Activated naive CD8-positive, alpha-beta T cell treated with anti-CD3 and anti-CD28 coated beads, Interleukin-2, amount 50 U/mL, for 16 hours (primary cell): ENCODE measurements at regions not wholly inside any gene's neighbourhood (a gene's known extent, or its start where the extent isn't known, plus 50 kb on each side); places are given as distances from the start of the nearest gene placed in this dataset.

Experiments
- DNase-seq: peaks from one replicate; pipeline ENCODE4 v3.0.0-alpha.2; 2020; ENCODE audit warnings: low read depth, low spot score

GRCh38 chr15:62795171-62795570 is 247.4 kb upstream of the TPM1 start:
- no peak for DNase-seq

DNA sequence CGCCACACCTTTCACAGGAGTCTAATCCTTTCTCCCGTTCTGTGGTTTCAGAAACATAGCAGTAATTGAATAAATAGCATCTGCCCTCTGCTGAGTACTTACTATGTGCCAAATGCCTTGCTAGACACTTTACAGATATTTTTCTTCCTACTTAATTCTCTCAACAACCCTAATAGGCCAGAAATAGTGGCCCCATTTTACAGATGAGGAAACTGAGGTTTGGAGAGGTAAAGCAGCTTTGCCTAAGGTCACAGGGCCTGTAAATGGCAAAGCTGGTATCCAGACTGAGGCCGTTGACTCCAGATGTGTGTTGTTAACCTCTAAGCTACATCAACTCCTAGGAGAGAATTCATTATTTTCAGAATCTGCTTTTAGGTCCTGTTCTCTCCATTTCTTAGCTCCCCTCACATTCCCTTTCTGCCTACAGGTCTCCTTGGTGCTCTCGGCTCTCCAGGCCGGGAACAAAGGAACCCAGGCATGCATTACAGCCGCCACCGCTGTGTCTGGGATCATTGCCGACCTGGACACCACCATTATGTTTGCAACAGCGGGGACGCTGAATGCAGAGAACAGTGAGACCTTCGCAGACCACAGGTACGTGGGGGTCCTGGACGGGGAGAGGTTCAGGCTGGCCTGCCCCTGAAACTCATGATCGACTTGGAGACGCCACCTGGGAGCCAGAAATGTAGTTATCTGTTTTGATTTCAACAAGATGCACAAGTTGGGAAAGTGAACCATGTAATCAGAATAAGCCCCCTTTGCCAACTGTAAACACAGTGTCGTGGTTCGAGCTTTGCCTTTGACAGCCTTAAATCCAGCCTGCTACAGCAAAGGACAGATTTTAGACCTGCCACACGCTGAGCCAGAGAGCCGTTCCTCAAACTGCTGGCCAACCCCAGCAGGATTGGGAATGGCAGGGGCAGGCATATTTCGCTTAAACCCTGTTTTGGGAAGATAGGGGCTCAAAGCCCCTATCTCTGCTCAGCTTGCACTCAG is 246.5 kb upstream of the TPM1 start:
- no peak for DNase-seq

DNA sequence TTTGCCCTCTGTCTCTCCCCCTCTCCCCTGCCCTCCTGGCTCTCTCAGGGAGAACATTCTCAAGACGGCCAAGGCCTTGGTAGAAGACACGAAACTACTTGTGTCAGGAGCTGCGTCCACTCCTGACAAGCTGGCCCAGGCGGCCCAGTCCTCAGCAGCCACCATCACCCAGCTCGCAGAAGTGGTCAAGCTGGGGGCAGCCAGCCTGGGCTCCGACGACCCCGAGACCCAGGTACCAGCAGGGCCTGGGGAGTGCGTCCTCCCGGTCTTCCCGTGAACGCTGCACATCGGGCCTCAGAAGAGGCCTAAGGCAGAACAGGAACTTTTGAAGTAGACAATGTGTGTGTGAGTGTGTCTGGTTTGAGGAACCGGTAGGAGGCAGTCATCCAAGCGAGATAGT is 245.4 kb upstream of the TPM1 start:
- DNase-seq: no peak

GRCh38 chr15:62798536-62798935 is 244.0 kb upstream of the TPM1 start:
- no peak for DNase-seq

- no peak for DNase-seq
Observed at GRCh38 chr15:62799037-62799436, 243.5 kb upstream of the TPM1 start.

DNA sequence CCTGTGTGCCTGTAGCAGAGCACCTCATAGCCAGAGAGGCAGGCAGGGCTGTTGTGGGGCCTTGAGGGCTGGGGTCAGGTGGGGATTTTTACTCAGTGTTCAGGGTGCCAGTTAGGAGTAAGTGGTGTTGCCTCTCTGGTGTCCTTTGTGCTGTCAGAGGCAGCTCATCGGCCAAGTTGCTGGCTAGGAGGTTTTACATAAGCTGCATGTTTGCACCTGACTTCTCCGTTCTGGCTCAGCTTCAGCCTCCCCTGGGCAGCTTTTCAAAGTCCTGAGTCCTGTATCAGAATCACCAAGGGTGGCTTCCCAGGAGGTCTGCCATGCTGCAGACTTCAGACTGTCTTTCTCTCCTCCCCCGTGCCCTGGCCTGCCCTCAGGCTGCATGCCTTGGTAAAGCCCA is 242.6 kb upstream of the TPM1 start:
- no peak for DNase-seq

GRCh38 chr15:62802612-62803011 is 239.9 kb upstream of the TPM1 start:
- DNase-seq: no peak

GRCh38 chr15:62803856-62804400 is 238.6 kb upstream of the TPM1 start:
- DNase-seq: no peak

GRCh38 chr15:62805502-62805901 is 237.0 kb upstream of the TPM1 start:
- DNase-seq: no peak

DNA sequence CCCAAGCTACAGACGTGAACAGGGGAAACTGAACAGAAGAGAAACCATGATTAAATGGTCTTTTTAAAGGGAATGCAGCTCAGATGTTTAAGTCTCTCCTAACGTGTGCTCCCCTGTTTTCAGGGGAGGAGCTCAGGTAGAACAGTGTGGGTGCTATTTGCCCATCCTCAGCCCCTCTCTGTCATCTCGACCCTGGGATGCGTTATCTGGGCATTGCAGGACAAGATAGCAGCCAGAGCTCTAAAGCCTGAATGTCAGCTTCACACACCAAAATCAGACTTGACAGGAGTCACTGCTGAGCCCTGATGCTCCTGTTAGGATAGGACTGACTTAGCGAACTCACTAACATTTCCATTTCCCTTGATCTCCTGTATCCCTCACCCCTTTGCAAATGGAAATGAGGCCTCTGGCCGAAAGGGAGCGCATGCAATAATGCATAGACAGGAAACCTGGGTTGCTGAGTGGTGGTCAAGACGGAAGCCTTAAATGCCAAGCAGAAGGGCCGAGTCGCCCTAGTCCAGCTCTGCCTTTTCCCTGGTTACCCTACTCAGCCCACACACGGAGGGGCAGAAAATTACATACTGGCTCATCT is 234.9 kb upstream of the TPM1 start:
- no peak for DNase-seq

GRCh38 chr15:62809115-62809967 is 233.2 kb upstream of the TPM1 start:
- no peak for DNase-seq

GRCh38 chr15:62809968-62810260 is 232.6 kb upstream of the TPM1 start:
- no peak for DNase-seq

- no peak for DNase-seq
Observed at GRCh38 chr15:62812515-62812835, 230.1 kb upstream of the TPM1 start.

GRCh38 chr15:62816342-62817069 is 226.0 kb upstream of the TPM1 start:
- no peak for DNase-seq

DNA sequence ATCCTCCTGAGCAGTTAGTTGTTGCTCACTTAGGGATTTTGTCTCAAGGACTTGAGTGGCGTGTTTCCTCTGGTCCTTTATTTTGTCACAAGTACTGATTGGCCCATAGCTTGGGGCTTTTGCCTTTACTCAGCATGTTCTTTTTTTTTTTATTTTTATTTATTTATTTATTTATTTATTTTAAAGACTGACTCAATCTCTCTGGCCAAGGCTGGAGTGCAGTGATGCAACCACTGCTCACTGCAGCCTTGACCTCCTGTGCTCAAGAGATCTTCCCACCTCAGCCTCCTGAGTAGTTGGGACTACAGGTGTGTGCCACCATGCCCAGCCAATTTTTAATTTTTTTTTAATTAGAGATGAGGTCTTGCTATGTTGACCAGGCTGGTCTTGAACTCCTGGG is 223.9 kb upstream of the TPM1 start:
- no peak for DNase-seq

- DNase-seq: no peak
Observed at GRCh38 chr15:62821384-62822131, 221.0 kb upstream of the TPM1 start.

GRCh38 chr15:62822228-62822627 is 220.3 kb upstream of the TPM1 start:
- no peak for DNase-seq

- no peak for DNase-seq
Observed at GRCh38 chr15:62823561-62823960, 219.0 kb upstream of the TPM1 start.

GRCh38 chr15:62824111-62825015 is 218.2 kb upstream of the TPM1 start:
- no peak for DNase-seq

GRCh38 chr15:62825191-62825590 is 217.4 kb upstream of the TPM1 start:
- no peak for DNase-seq
